Keratinocyte (primary cell): ENCODE measurements at regions not wholly inside any gene's neighbourhood (a gene's known extent, or its start where the extent isn't known, plus 50 kb on each side); places are given as distances from the start of the nearest gene placed in this dataset.

Experiments
- DNase-seq: peaks from one replicate; pipeline ENCODE4 v3.0.0-alpha.2; 2011; ENCODE audit warnings: low read depth, missing footprints, low spot score
- FAIRE-seq: peaks from 2 replicates; lab custom pipeline; 2011; peaks lifted over from hg19 to GRCh38; lab: Jason Lieb, UNC
- H2AFZ ChIP-seq: 2 replicates; pipeline ENCODE4 v1.6.0; 2012; ENCODE audit warnings: low read length, control low read depth, inconsistent platforms; ENCODE audit not compliant: control insufficient read depth
- H3K27ac ChIP-seq: 2 replicates; pipeline ENCODE4 v1.5.1; 2011; ENCODE audit warnings: low read length; ENCODE audit not compliant: control insufficient read depth, insufficient read depth
- H3K27me3 ChIP-seq: 3 replicates; pipeline ENCODE4 v1.6.0; 2011; ENCODE audit warnings: low read length; ENCODE audit not compliant: control insufficient read depth, insufficient read depth; ENCODE audit errors: extremely low read depth
- H3K36me3 ChIP-seq, 2 experiments: 2 replicates in 1 of 2; 3 replicates in 1 of 2; pipeline ENCODE4 v1.5.1; 2011; ENCODE audit warnings: low read length in 2 of 2, mild to moderate bottlenecking in 1 of 2; ENCODE audit not compliant: control insufficient read depth in 2 of 2, insufficient read depth in 2 of 2; ENCODE audit errors: extremely low read depth in 1 of 2
- H3K4me1 ChIP-seq: 3 replicates; pipeline ENCODE4 v1.5.1; 2011; ENCODE audit warnings: low read length; ENCODE audit not compliant: control insufficient read depth, insufficient read depth; ENCODE audit errors: extremely low read depth
- H3K4me2 ChIP-seq: 3 replicates; pipeline ENCODE4 v1.6.0; 2011; ENCODE audit warnings: low read depth, low read length; ENCODE audit not compliant: control insufficient read depth, insufficient read depth; ENCODE audit errors: extremely low read depth
- H3K4me3 ChIP-seq, 3 experiments: fragments of 200-600 bp in 1 of 3; sonication (generic) in 1 of 3; 2 replicates in 2 of 3; 3 replicates in 1 of 3; pipeline ENCODE4 v1.5.1; 2011 to 2016; ENCODE audit warnings: low read length in 3 of 3, mild to moderate bottlenecking in 3 of 3, control low read depth in 2 of 3, inconsistent platforms in 1 of 3, low read depth in 1 of 3, mixed read lengths in 1 of 3, mixed run types in 1 of 3, moderate library complexity in 1 of 3; ENCODE audit not compliant: control insufficient read depth in 2 of 3, insufficient read depth in 2 of 3; ENCODE audit errors: extremely low read depth in 1 of 3
- H3K79me2 ChIP-seq: 2 replicates; pipeline ENCODE4 v1.6.0; 2012; ENCODE audit warnings: low read length; ENCODE audit not compliant: control insufficient read depth, insufficient read depth
- H3K9ac ChIP-seq: 3 replicates; pipeline ENCODE4 v1.6.0; 2011; ENCODE audit warnings: low read length; ENCODE audit not compliant: control insufficient read depth, insufficient read depth; ENCODE audit errors: extremely low read depth
- H3K9me1 ChIP-seq: 3 replicates; pipeline ENCODE4 v1.6.0; 2011; ENCODE audit warnings: low read length; ENCODE audit not compliant: control insufficient read depth, insufficient read depth; ENCODE audit errors: extremely low read depth
- H3K9me3 ChIP-seq: 2 replicates; pipeline ENCODE4 v1.5.1; 2012; ENCODE audit warnings: low read depth, low read length; ENCODE audit not compliant: control insufficient read depth
- H4K20me1 ChIP-seq: 3 replicates; pipeline ENCODE4 v1.6.0; 2011; ENCODE audit warnings: low read length; ENCODE audit not compliant: control insufficient read depth, insufficient read depth; ENCODE audit errors: extremely low read depth
- CTCF ChIP-seq, 3 experiments: IDR thresholded peaks in 1 of 3; conservative IDR thresholded peaks in 1 of 3; optimal IDR thresholded peaks in 1 of 3; 2 replicates in 2 of 3; 3 replicates in 1 of 3; pipeline versions ENCODE3 to v1.5.1; 2011; ENCODE audit warnings: low read length in 3 of 3, mild to moderate bottlenecking in 3 of 3, moderate library complexity in 2 of 3, control low read depth in 1 of 3, inconsistent platforms in 1 of 3; ENCODE audit not compliant: insufficient read depth in 2 of 3; ENCODE audit errors: extremely low read depth in 1 of 3
- EZH2 ChIP-seq: IDR thresholded peaks from one replicate; pipeline ENCODE4 v1.6.1; 2012; ENCODE audit warnings: inconsistent platforms, mild to moderate bottlenecking, low read length, moderate library complexity
- dilution Hi-C: fragments of 300-500 bp; cut with MboI; formaldehyde crosslinking; loops from one replicate; pipeline ENCODE4 v1.7.0; 2020; ENCODE audit warnings: low sequenced_read_pairs; ENCODE audit not compliant: extremely low pct_ligation_motif_present

GRCh38 chr6:121531658-121532169 lies 96.3 kb downstream of the GJA1 start:
- H3K9me1 ChIP-seq = no peaks in the 10 kb centered on the region
- H2AFZ ChIP-seq = peak overlapping the region; percentile 23
- no peak overlapping the region for H3K4me2 ChIP-seq
- no peaks in the 10 kb centered on the region for H3K27me3 ChIP-seq
- no peak overlapping the region for H3K9ac ChIP-seq
- no peaks in the 10 kb centered on the region for H3K79me2 ChIP-seq
- TF ChIP-seq CTCF (optimal IDR thresholded peaks at IDR 0.05 in 1 of 3, IDR thresholded peaks at IDR 0.05 in 1 of 3, conservative IDR thresholded peaks at IDR 0.05 in 1 of 3; ENCODE audit: extremely low read depth in 1 of 3, insufficient read depth in 2 of 3, low read length in 3 of 3) = no peak
- no peak for TF ChIP-seq EZH2
- DNase-seq (no peak), FAIRE-seq (no peak)
- no peaks in the 10 kb centered on the region for H4K20me1 ChIP-seq
- no peak overlapping the region for H3K27ac ChIP-seq
- dilution Hi-C loops = no loop called here
- no peak overlapping the region for H3K4me3 ChIP-seq
- H3K9me3 ChIP-seq = no peaks in the 10 kb centered on the region
- H3K4me1 ChIP-seq = no peaks in the 10 kb centered on the region
- no peaks in the 10 kb centered on the region for H3K36me3 ChIP-seq

GRCh38 chr6:121533321-121533841 lies 97.9 kb downstream of the GJA1 start:
- no peak overlapping the region for H3K4me2 ChIP-seq
- TF ChIP-seq CTCF (optimal IDR thresholded peaks at IDR 0.05 in 1 of 3, IDR thresholded peaks at IDR 0.05 in 1 of 3, conservative IDR thresholded peaks at IDR 0.05 in 1 of 3; ENCODE audit: extremely low read depth in 1 of 3, insufficient read depth in 2 of 3, low read length in 3 of 3) = no peak
- TF ChIP-seq EZH2 = no peak

More at GRCh38 chr6:121533321-121533841, 97.9 kb downstream of the GJA1 start:
- Histone ChIP-seq H3K4me3 (no peak overlapping the region), H3K27me3 (no peaks in the 10 kb centered on the region), H3K79me2 (no peaks in the 10 kb centered on the region), H3K36me3 (no peaks in the 10 kb centered on the region), H3K9me1 (no peaks in the 10 kb centered on the region), H4K20me1 (no peaks in the 10 kb centered on the region), H3K4me1 (no peaks in the 10 kb centered on the region), H2AFZ (no peak overlapping the region), H3K9me3 (no peaks in the 10 kb centered on the region), H3K9ac (no peak overlapping the region), H3K27ac (no peak overlapping the region)
- peak; percentile 85 for FAIRE-seq
- DNase-seq = peak; percentile 21
- dilution Hi-C loops = no loop called here
